Trophoblast cell (in vitro differentiated cells and primary cell): ENCODE measurements at regions not wholly inside any gene's neighbourhood (a gene's known extent, or its start where the extent isn't known, plus 50 kb on each side); places are given as distances from the start of the nearest gene placed in this dataset.
A peak's percentile ranks its signal among the peaks of the same experiment; 100 is the strongest.
"Not testable (repeated sequence)": the region's sequence is repeated elsewhere in the genome, so short reads cannot be mapped to it uniquely, and the experiment has no call there.

Source experiments
- DNase-seq, 2 donors: peaks; one replicate each; pipeline ENCODE4 v3.0.0-alpha.2; 2016
- H2AFZ ChIP-seq: 2 replicates; pipeline ENCODE4 v1.6.1; 2013; ENCODE audit warnings: low read length, moderate library complexity, mild to moderate bottlenecking; ENCODE audit not compliant: insufficient read depth, poor library complexity
- H2AK5ac ChIP-seq: 2 replicates; pipeline ENCODE4 v1.6.1; 2013; ENCODE audit warnings: mild to moderate bottlenecking, low read length
- H2BK120ac ChIP-seq: 2 replicates; pipeline ENCODE4 v1.6.1; 2013; ENCODE audit warnings: low read length, mild to moderate bottlenecking, moderate library complexity; ENCODE audit not compliant: insufficient read depth, poor library complexity
- H2BK12ac ChIP-seq: 2 replicates; pipeline ENCODE4 v1.6.1; 2013; ENCODE audit warnings: mild to moderate bottlenecking, low read length, moderate library complexity
- H2BK5ac ChIP-seq: 2 replicates; pipeline ENCODE4 v1.6.1; 2013; ENCODE audit warnings: low read length, low read depth, moderate library complexity, mild to moderate bottlenecking; ENCODE audit not compliant: poor library complexity
- H3K14ac ChIP-seq: 2 replicates; pipeline ENCODE4 v1.6.1; 2013; ENCODE audit warnings: mild to moderate bottlenecking, low read length
- H3K18ac ChIP-seq: 2 replicates; pipeline ENCODE4 v1.6.1; 2013; ENCODE audit warnings: mild to moderate bottlenecking, low read length
- H3K23ac ChIP-seq: 2 replicates; pipeline ENCODE4 v1.6.1; 2013; ENCODE audit warnings: low read length
- H3K27ac ChIP-seq: 2 replicates; pipeline ENCODE4 v1.5.1; 2013; ENCODE audit warnings: low read depth, mild to moderate bottlenecking, inconsistent platforms, low read length, moderate library complexity
- H3K27me3 ChIP-seq: 2 replicates; pipeline ENCODE4 v1.6.1; 2013; ENCODE audit warnings: inconsistent platforms, mild to moderate bottlenecking, low read length, moderate library complexity; ENCODE audit not compliant: insufficient read depth
- H3K36me3 ChIP-seq, 2 experiments: 1 replicate in 1 of 2; 2 replicates in 1 of 2; pipeline ENCODE4 v1.6.1; 2013; ENCODE audit warnings: low read length in 2 of 2, mild to moderate bottlenecking in 2 of 2, moderate library complexity in 1 of 2; ENCODE audit not compliant: insufficient read depth in 2 of 2, control insufficient read depth in 1 of 2
- H3K4ac ChIP-seq: 2 replicates; pipeline ENCODE4 v1.6.1; 2013; ENCODE audit warnings: low read depth, mild to moderate bottlenecking, low read length, moderate library complexity
- H3K4me1 ChIP-seq, 2 experiments: 1 replicate in 1 of 2; 2 replicates in 1 of 2; pipeline ENCODE4 v1.6.1; 2013; ENCODE audit warnings: low read length in 2 of 2, mild to moderate bottlenecking in 2 of 2, moderate library complexity in 1 of 2; ENCODE audit not compliant: insufficient read depth in 2 of 2, control insufficient read depth in 1 of 2
- H3K4me2 ChIP-seq: 2 replicates; pipeline ENCODE4 v1.6.1; 2013; ENCODE audit warnings: inconsistent platforms, mild to moderate bottlenecking, low read length, moderate library complexity
- H3K4me3 ChIP-seq: 2 replicates; pipeline ENCODE4 v1.5.1; 2013; ENCODE audit warnings: mild to moderate bottlenecking, low read depth, low read length, inconsistent platforms
- H3K79me1 ChIP-seq: one replicate; pipeline ENCODE4 v1.6.1; 2013; ENCODE audit warnings: low read length
- H3K79me2 ChIP-seq: 2 replicates; pipeline ENCODE4 v1.6.1; 2013; ENCODE audit warnings: low read length, mild to moderate bottlenecking; ENCODE audit not compliant: control insufficient read depth, insufficient read depth, poor library complexity
- H3K9ac ChIP-seq: 2 replicates; pipeline ENCODE4 v1.6.1; 2013; ENCODE audit warnings: mild to moderate bottlenecking, low read length
- H3K9me3 ChIP-seq: 2 replicates; pipeline ENCODE4 v1.6.1; 2013; ENCODE audit warnings: low read depth, mild to moderate bottlenecking, control low read depth, inconsistent platforms, low read length; ENCODE audit not compliant: insufficient read depth
- H4K12ac ChIP-seq: 2 replicates; pipeline ENCODE4 v1.6.1; 2013; ENCODE audit warnings: low read depth, mild to moderate bottlenecking, low read length, moderate library complexity
- H4K8ac ChIP-seq: 2 replicates; pipeline ENCODE4 v1.6.1; 2013; ENCODE audit warnings: low read depth, mild to moderate bottlenecking, low read length, moderate library complexity
- H4K91ac ChIP-seq: one replicate; pipeline ENCODE4 v1.6.1; 2013; ENCODE audit warnings: low read depth, mild to moderate bottlenecking, low read length, moderate library complexity
- WGBS: extraction: QIAGEN DNeasy Blood & Tissue Kit; methylation state at CpG from one replicate; pipeline ENCODE4 v1.1.7; 2013; ENCODE audit warnings: missing lambda C conversion rate; ENCODE audit not compliant: insufficient read length, insufficient coverage; ENCODE audit errors: extremely low coverage; 5-methylcytosine and 5-hydroxymethylcytosine counted together

GRCh38 chr6:137811916-137812553, 55.0 kb upstream of the TNFAIP3 start:
- no peaks in the 10 kb centered on the region for H3K79me2 ChIP-seq
- no peak overlapping the region for H2BK120ac ChIP-seq
- H2BK12ac ChIP-seq, result no peak overlapping the region
- peaks cover 4% of the 10 kb centered on the region for H3K79me1 ChIP-seq
- H4K12ac ChIP-seq, result no peak overlapping the region
- no peaks in the 10 kb centered on the region for H3K36me3 ChIP-seq
- no peak overlapping the region for H3K18ac ChIP-seq
- H3K27ac ChIP-seq, result no peak overlapping the region
- H2AK5ac ChIP-seq, result no peak overlapping the region
- no CpG with 5 or more reads among the region's 6 CpGs for WGBS
- H3K23ac ChIP-seq, result no peak overlapping the region
- no peak overlapping the region for H4K91ac ChIP-seq
- H3K4me1 ChIP-seq, result peaks cover 6 to 8% of the 10 kb centered on the region in 2 experiments
- H3K4ac ChIP-seq, result no peak overlapping the region
- no peak overlapping the region for H2BK5ac ChIP-seq
- peak overlapping the region; percentile 44 for H3K14ac ChIP-seq
- H4K8ac ChIP-seq, result no peak overlapping the region
- DNase-seq, result peak; percentile 46 to 88
- H3K27me3 ChIP-seq, result no peaks in the 10 kb centered on the region
- H3K4me3 ChIP-seq, result no peak overlapping the region
- H3K9ac ChIP-seq, result no peak overlapping the region
- no peaks in the 10 kb centered on the region for H3K9me3 ChIP-seq
- no peak overlapping the region for H2AFZ ChIP-seq
- H3K4me2 ChIP-seq, result no peak overlapping the region

- H3K9me3 ChIP-seq, result no peaks in the 10 kb centered on the region
- peaks cover 6 to 8% of the 10 kb centered on the region in 2 experiments for H3K4me1 ChIP-seq
- H4K8ac ChIP-seq, result no peak overlapping the region
- no peak overlapping the region for H2AFZ ChIP-seq
- no CpG with 5 or more reads among the region's 4 CpGs for WGBS
- H4K12ac ChIP-seq, result no peak overlapping the region
- H2AK5ac ChIP-seq, result no peak overlapping the region
- H3K36me3 ChIP-seq, result no peaks in the 10 kb centered on the region
- no peak overlapping the region for H2BK120ac ChIP-seq
- H3K23ac ChIP-seq, result no peak overlapping the region
- H3K27ac ChIP-seq, result no peak overlapping the region
- H4K91ac ChIP-seq, result no peak overlapping the region
- no peak overlapping the region for H3K18ac ChIP-seq
- H3K14ac ChIP-seq, result no peak overlapping the region
- peak; percentile 54 to 69 for DNase-seq
- no peaks in the 10 kb centered on the region for H3K79me2 ChIP-seq
- no peak overlapping the region for H3K4me2 ChIP-seq
- no peak overlapping the region for H3K4ac ChIP-seq
- H3K9ac ChIP-seq, result no peak overlapping the region
- H2BK12ac ChIP-seq, result no peak overlapping the region
- no peak overlapping the region for H3K4me3 ChIP-seq
- H3K27me3 ChIP-seq, result no peaks in the 10 kb centered on the region
- peaks cover 4% of the 10 kb centered on the region for H3K79me1 ChIP-seq
- H2BK5ac ChIP-seq, result no peak overlapping the region
These were observed 53.6 kb upstream of the TNFAIP3 start for GRCh38 chr6:137813308-137813970.

- DNase-seq, H3K79me2 ChIP-seq, H2BK12ac ChIP-seq, H3K9ac ChIP-seq, H3K18ac ChIP-seq, H3K4me1 ChIP-seq, H4K8ac ChIP-seq, H2BK120ac ChIP-seq, H4K91ac ChIP-seq, H2AFZ ChIP-seq, H3K79me1 ChIP-seq, H3K4ac ChIP-seq, H3K27ac ChIP-seq, H4K12ac ChIP-seq, H3K4me3 ChIP-seq, H3K14ac ChIP-seq, H2AK5ac ChIP-seq, H3K36me3 ChIP-seq, H3K23ac ChIP-seq, H3K9me3 ChIP-seq, H2BK5ac ChIP-seq, H3K4me2 ChIP-seq, H3K27me3 ChIP-seq: not testable (repeated sequence)
- no CpG with 5 or more reads among the region's 3 CpGs for WGBS
These were observed 53.0 kb upstream of the TNFAIP3 start for GRCh38 chr6:137814030-137814429.

GRCh38 chr6:137815692-137816091, 51.4 kb upstream of the TNFAIP3 start:
- Histone ChIP-seq H2BK5ac (no peak overlapping the region), H2AFZ (no peak overlapping the region), H2BK12ac (no peak overlapping the region), H4K91ac (no peak overlapping the region), H3K9ac (no peak overlapping the region), H3K4me1 (peaks cover 0 to 2% of the 10 kb centered on the region in 2 experiments), H2AK5ac (no peak overlapping the region), H3K27ac (no peak overlapping the region), H3K4ac (no peak overlapping the region), H3K79me2 (no peaks in the 10 kb centered on the region), H4K12ac (no peak overlapping the region), H3K4me2 (no peak overlapping the region), H3K9me3 (no peaks in the 10 kb centered on the region), H3K14ac (no peak overlapping the region), H3K18ac (no peak overlapping the region), H3K4me3 (no peak overlapping the region), H3K23ac (no peak overlapping the region), H2BK120ac (no peak overlapping the region), H4K8ac (no peak overlapping the region), H3K79me1 (no peaks in the 10 kb centered on the region), H3K36me3 (no peaks in the 10 kb centered on the region), H3K27me3 (no peaks in the 10 kb centered on the region)
- no peak for DNase-seq
- no CpG with 5 or more reads among the region's 1 CpG for WGBS
